Right lobe of liver (tissue), 4 donors: ENCODE measurements at regions not wholly inside any gene's neighbourhood (a gene's known extent, or its start where the extent isn't known, plus 50 kb on each side); places are given as distances from the start of the nearest gene placed in this dataset.

Experiments
- POLR2A ChIP-seq: fragments of 450-650 bp; IDR thresholded peaks from one replicate; pipeline ENCODE4 v1.6.1; 2017; ENCODE audit warnings: antibody characterized with exemption, mild to moderate bottlenecking
- TF ChIP-seq, protein P1 (sequence below), 4 donors: fragments of 200-600 bp in 3 of 4; fragments of 450-650 bp in 1 of 4; IDR thresholded peaks; one replicate each; pipeline versions ENCODE4 v1.5.1 to v1.8.0; 2016 to 2022; ENCODE audit warnings: antibody characterized with exemption in 4 of 4, mild to moderate bottlenecking in 2 of 4
- donor health status: DM: no; HTN: no; CAD: no.
- donor health status: DM: no; HTN: no; CAD: no.
- donor health status: DM: no; HTN: yes; CAD: no.

DNA sequence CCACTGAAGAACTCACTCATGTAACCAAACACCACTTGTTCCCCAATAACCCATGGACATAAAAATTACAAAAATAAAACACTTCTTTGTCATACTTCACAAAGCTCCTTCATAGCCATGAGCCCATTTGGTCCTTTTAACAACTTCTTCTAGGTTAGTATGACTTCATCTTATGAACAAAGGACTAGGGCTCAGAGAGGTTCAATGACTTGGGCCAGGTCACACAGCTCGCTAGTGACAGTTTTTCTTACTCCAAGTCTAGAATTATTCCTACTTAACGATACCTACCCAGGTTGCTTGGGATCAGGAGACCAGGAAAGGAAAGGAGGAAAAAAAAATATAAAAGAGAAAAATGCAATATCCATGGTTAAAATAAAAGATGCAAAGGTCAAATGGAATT is 353.4 kb downstream of the SOX9 start:
- TF ChIP-seq, protein P1, sequence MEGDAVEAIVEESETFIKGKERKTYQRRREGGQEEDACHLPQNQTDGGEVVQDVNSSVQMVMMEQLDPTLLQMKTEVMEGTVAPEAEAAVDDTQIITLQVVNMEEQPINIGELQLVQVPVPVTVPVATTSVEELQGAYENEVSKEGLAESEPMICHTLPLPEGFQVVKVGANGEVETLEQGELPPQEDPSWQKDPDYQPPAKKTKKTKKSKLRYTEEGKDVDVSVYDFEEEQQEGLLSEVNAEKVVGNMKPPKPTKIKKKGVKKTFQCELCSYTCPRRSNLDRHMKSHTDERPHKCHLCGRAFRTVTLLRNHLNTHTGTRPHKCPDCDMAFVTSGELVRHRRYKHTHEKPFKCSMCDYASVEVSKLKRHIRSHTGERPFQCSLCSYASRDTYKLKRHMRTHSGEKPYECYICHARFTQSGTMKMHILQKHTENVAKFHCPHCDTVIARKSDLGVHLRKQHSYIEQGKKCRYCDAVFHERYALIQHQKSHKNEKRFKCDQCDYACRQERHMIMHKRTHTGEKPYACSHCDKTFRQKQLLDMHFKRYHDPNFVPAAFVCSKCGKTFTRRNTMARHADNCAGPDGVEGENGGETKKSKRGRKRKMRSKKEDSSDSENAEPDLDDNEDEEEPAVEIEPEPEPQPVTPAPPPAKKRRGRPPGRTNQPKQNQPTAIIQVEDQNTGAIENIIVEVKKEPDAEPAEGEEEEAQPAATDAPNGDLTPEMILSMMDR (IDR thresholded peaks at IDR 0.05) = no peak
- TF ChIP-seq POLR2A = no peak
